Cardiac muscle cell (in vitro differentiated cells and primary cell): ENCODE measurements at regions not wholly inside any gene's neighbourhood (a gene's known extent, or its start where the extent isn't known, plus 50 kb on each side); places are given as distances from the start of the nearest gene placed in this dataset.
"Not testable (repeated sequence)": the region's sequence is repeated elsewhere in the genome, so short reads cannot be mapped to it uniquely, and the experiment has no call there.

Experiments
- DNase-seq, 2 donors: peaks; one replicate each; pipeline versions ENCODE4 v3.0.0 to v3.0.0-alpha.2; 2010 to 2017; ENCODE audit warnings: low read depth in 1 of 2, low spot score in 1 of 2
- H3K27ac ChIP-seq: fragments of 200-600 bp; sonication (generic); 2 replicates; pipeline ENCODE4 v1.5.1; 2016
- H3K27me3 ChIP-seq: fragments of 200-600 bp; sonication (generic); 2 replicates; pipeline ENCODE4 v1.6.0; 2016; ENCODE audit warnings: control low read depth
- H3K36me3 ChIP-seq: fragments of 200-600 bp; sonication (generic); 2 replicates; pipeline ENCODE4 v1.5.1; 2016; ENCODE audit warnings: control low read depth
- H3K4me1 ChIP-seq: fragments of 200-600 bp; sonication (generic); 2 replicates; pipeline ENCODE4 v1.8.1; 2017; ENCODE audit warnings: low read depth, mild to moderate bottlenecking, mixed run types
- H3K4me3 ChIP-seq: fragments of 200-600 bp; sonication (generic); 2 replicates; pipeline ENCODE4 v1.5.1; 2016; ENCODE audit warnings: mild to moderate bottlenecking
- H3K9me3 ChIP-seq: fragments of 200-600 bp; sonication (generic); 2 replicates; pipeline ENCODE4 v1.5.1; 2017; ENCODE audit warnings: low read depth, mild to moderate bottlenecking, control low read depth
- CTCF ChIP-seq: IDR thresholded peaks from 2 replicates; pipeline ENCODE4 v1.5.1; 2012; ENCODE audit warnings: low read depth, mild to moderate bottlenecking, low read length

GRCh38 chr12:111117017-111117416 lies 196.6 kb upstream of the MYL2 start:
- H3K4me1 ChIP-seq: peaks cover 1% of the 10 kb centered on the region
- DNase-seq: no peak
- no peak overlapping the region for H3K27ac ChIP-seq
- H3K36me3 ChIP-seq: no peaks in the 10 kb centered on the region
- H3K9me3 ChIP-seq: no peaks in the 10 kb centered on the region
- no peak for TF ChIP-seq CTCF
- H3K4me3 ChIP-seq: no peak overlapping the region
- H3K27me3 ChIP-seq: no peaks in the 10 kb centered on the region

GRCh38 chr12:111113313-111113712 lies 192.9 kb upstream of the MYL2 start:
- H3K36me3 ChIP-seq, H3K27ac ChIP-seq, DNase-seq, H3K4me1 ChIP-seq, H3K9me3 ChIP-seq, H3K4me3 ChIP-seq, H3K27me3 ChIP-seq: not testable (repeated sequence)

GRCh38 chr12:111112311-111113098 lies 192.1 kb upstream of the MYL2 start:
- TF ChIP-seq CTCF: no peak
- H3K4me1 ChIP-seq: no peaks in the 10 kb centered on the region
- H3K27me3 ChIP-seq: no peaks in the 10 kb centered on the region
- no peak for DNase-seq
- no peak overlapping the region for H3K4me3 ChIP-seq
- no peaks in the 10 kb centered on the region for H3K36me3 ChIP-seq
- no peak overlapping the region for H3K27ac ChIP-seq
- H3K9me3 ChIP-seq: no peaks in the 10 kb centered on the region

- no peaks in the 10 kb centered on the region for H3K36me3 ChIP-seq
- TF ChIP-seq CTCF: no peak
- no peaks in the 10 kb centered on the region for H3K4me1 ChIP-seq
- H3K9me3 ChIP-seq: no peaks in the 10 kb centered on the region
- H3K4me3 ChIP-seq: no peak overlapping the region
- no peak for DNase-seq
- no peak overlapping the region for H3K27ac ChIP-seq
- H3K27me3 ChIP-seq: no peaks in the 10 kb centered on the region
These were observed 191.3 kb upstream of the MYL2 start for GRCh38 chr12:111111681-111112080.

GRCh38 chr12:111110556-111110955 lies 190.2 kb upstream of the MYL2 start:
- Histone ChIP-seq H3K9me3 (no peaks in the 10 kb centered on the region), H3K27ac (no peak overlapping the region), H3K4me3 (no peak overlapping the region), H3K27me3 (no peaks in the 10 kb centered on the region), H3K4me1 (no peaks in the 10 kb centered on the region), H3K36me3 (no peaks in the 10 kb centered on the region)
- no peak for DNase-seq
- no peak for TF ChIP-seq CTCF

DNA sequence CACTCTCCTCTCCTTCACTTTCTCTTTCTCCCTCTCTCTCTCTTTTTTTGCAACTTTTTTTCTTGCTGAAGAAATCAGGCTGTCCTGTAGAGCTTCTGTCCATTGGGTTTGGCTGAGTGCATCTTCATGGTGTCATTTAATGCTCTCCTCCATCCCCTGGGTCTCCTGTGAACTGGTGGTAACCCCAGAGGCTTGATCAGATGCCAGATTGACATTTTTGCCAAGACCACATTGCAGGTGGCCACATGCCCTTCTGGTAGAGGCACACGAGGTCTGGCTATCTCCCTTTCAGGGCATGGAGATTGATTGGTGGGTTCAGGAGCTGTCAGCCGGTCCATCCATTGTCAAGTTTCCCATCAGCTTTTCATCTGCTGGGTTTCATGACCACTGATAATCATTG lies 188.3 kb upstream of the MYL2 start:
- Histone ChIP-seq H3K27me3 (no peaks in the 10 kb centered on the region), H3K27ac (no peak overlapping the region), H3K4me1 (no peaks in the 10 kb centered on the region), H3K4me3 (no peak overlapping the region), H3K36me3 (no peaks in the 10 kb centered on the region), H3K9me3 (no peaks in the 10 kb centered on the region)
- DNase-seq: no peak
- no peak for TF ChIP-seq CTCF
